Activated CD4-positive, alpha-beta T cell treated with anti-CD3 and anti-CD28 coated beads, Interleukin-2, Interleukin-4, amounts not matched to agents 100 ng/mL and 50 ng/mL, durations not matched to agents 16 hours and 8 hours (primary cell): ENCODE measurements at regions not wholly inside any gene's neighbourhood (a gene's known extent, or its start where the extent isn't known, plus 50 kb on each side); places are given as distances from the start of the nearest gene placed in this dataset.

Source experiments
- DNase-seq: peaks from one replicate; pipeline ENCODE4 v3.0.0-alpha.2; 2020; ENCODE audit warnings: low spot score

DNA sequence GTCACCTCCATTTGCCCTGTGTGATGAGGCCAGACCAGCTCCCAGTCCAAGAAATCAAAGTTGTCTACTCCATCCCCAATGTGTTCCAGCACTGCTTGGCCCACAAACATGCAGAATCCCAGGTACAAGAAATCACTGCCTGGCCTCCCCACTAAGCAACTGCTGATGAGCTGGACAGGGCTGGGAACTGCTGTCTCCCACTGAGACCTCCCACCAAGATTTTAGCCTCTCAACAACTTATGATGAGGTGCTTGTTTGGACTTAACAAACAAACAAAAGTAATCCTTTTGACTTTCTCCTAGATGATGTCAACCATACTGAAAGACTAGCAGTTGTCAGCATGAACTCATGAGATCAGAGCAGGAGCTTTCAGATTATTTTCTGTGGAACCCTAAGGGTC is 260.1 kb upstream of the UBE2E2 start:
- DNase-seq: no peak

DNA sequence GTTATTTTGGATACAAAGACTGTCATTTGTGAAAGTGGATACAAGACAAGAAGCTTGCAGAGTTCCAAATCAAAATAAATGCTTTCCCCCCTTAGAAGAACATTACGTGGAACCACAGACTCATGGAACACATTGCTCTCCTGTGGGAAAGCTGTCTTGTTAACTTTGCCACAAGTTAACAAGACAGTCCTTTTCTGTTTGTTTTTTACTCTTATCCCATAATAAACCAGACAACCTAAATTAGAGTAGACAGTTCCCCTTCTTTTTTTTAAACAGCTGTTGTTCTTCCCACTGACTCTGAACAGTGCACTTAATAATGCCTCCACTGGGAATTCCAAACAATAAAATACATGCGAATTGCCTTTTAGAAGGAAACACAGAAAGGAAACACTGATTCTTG is 255.3 kb upstream of the UBE2E2 start:
- DNase-seq: no peak

DNA sequence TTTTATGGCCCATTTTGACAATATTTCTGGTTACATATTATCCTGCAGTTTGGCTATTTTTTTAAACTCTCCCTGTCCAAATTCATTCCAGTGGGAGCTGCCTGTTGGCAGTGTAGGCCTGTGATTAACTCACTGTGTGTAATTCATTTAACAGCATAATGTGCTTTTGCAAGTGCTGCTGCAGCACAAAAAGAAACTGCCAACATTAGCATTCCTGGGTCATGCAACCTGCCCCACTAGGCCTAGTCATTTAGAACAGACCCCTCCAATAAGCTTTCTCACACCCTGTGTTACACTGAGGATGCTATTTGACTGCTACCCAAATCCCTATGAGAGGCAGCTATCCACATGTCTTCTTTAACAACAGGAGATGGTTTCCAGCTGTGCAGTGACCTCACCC is 251.2 kb upstream of the UBE2E2 start:
- DNase-seq: no peak

DNA sequence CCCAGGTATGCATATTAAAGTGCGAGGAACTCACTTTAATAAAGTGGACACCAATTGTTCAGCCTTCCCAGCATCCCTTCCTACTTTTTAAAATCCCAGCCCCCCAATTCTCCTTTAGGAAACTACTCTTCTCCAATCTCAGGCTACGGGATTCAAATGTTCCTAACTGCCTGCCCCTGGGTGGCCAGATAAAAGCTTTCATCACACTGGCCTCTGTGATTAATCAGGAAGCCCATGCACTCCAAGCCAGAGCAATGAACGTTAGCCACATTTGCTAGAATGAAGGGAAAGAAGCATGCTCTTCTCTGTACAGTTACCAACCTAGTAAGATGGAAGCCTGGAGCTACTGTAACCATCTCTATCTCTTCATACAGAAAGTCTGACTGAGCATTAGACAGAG is 250.3 kb upstream of the UBE2E2 start:
- DNase-seq: no peak

DNA sequence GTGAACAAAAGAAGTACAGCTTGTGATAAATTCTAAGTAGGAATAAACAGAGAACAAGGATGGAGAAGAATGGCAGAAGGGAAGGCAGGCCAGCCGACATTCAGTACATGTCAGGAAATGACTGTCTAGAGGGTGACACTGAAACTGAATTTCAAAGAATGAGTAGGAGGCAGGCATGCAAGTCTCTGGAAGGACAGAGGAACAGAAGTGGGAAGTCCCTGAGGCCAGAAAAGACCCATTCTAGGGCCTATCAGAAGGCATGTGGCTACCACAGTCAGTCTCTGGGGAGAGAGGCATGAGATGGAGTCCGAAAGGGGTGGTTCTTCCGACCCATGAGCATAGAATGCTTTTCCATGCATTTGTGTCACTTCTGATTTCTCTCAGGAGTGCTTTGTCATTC is 243.5 kb upstream of the UBE2E2 start:
- DNase-seq: no peak

DNA sequence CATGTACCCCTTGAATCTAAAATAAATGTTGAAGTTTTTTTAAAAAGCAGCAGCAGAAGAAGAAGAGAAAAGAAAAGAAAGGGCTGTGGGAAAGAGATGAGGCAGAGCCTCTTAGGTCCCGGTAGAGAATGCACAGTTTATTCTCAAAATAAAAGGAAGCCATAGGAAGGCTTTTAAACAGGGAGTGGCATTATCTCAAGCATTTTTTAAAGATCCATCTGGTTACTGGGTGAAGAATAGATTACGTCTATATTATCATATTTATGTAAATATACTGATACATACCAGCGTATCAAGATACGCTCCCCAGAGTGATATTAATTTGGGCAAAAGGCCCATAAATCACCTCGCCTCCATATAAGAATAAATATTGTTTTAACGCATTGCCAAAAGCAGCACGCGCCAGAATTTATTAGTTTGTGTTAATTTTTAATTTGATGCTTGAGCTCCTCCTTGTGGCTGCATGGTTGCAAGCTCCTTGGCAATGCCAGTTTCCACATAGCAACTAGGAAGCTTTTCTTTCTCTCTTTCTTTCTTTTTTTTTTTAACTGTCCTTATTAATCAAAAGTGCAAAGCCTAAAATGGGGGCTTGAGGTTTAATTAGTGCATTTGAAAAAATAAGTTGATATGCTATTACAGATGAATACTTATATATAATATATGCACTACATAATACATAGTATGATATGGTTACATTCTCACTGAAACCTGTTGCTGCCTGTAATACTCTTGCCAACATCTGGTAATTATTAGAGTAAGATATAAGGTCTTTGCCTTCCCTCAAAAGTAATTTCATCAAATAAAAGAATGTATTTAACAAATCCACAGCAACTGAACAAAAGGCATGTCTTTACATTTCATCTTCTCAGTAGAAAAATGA is 242.8 kb upstream of the UBE2E2 start:
- peak; percentile 2 for DNase-seq

DNA sequence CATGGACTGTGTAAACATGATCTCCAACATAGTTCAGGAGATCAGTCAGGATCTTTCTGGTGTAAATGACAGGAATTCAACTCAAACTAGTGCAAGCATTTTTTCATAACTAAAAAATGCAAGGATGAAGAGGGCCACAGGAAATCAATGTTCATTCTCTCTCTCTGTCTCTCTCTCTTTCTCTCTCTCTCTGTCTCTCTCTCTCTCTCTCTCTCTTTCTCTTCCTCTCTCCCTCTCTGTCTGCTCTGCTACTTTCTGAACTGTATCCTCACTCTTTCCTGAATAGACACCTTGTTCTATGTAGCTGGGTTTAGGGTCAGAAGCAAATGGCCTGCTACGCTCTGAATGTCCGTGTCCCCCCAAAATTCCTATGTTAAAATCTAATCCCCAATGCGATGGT is 240.9 kb upstream of the UBE2E2 start:
- no peak for DNase-seq

DNA sequence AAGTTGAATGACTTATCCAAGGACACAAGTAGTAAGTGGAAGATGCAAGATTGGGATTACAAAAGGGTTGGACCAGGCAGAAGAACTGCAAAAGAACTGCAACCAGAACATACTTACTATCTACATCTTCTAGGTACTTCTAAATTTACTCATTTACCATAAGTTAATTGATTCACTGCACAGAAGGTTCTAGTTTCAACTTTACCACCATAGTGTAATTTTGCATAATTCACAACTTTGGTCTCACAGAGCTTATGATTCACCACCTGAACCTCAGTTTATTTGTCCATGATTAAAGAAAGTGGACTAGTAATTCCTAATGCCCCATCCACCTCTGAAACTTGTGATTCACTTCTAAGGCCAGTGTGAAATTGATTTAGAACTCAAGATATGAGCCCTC is 236.8 kb upstream of the UBE2E2 start:
- no peak for DNase-seq

DNA sequence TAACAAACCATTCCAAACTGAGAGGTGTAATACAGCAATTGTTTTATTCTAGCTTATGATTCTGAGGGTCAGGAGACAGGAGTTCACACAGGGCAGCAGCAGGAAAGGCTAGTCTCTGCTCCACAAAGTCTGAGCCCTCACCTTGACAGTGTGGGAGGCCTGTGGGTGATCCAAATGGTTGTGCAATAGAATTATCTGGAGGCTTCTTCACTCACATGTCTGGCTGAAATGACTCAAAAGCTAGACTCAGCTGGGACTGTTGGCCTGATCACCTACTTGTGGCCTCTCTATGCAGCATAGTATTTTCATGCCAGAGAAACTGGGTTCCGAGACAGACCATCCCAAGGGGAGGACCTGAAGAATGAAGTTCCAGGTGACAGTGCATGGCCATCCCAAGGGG is 233.9 kb upstream of the UBE2E2 start:
- DNase-seq: no peak

DNA sequence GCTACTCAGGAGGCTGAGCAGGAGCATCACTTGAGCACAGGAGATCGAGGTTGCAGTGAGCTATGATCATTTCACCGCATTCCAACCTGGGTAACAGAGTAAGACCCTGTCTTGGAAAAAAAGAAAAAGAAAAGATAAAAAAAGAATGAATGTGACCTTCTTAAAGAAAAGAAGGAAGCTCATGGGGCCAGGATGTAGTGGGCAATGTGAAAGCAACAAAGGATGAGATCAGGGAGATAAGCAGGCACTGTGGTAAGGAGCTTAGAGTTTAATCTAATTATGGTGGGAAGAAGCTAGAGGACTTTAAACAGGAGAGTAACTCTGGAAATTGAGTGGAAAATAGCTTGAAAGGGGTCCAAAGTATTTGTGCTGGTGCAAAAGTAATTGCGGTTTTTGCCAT is 231.6 kb upstream of the UBE2E2 start:
- no peak for DNase-seq

DNA sequence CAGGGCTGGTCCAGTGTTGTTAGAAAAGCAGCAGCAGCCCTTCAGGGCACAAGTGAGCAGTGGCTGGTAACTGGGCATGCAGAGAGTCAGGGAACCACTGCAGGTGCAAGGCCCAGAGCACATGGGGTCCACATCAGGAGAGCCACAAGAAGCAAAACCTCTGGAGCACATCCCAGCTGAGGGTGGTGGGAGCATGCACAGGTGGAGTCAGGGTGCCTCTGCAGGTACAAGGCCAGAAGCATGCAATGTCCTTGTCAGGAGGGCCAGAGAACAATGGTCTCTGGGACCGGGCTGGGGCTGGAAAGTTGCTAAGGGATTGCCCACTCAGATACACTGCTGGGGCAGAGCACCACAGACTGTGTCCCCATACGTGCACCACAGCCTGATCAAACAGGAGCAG is 226.1 kb upstream of the UBE2E2 start:
- no peak for DNase-seq

DNA sequence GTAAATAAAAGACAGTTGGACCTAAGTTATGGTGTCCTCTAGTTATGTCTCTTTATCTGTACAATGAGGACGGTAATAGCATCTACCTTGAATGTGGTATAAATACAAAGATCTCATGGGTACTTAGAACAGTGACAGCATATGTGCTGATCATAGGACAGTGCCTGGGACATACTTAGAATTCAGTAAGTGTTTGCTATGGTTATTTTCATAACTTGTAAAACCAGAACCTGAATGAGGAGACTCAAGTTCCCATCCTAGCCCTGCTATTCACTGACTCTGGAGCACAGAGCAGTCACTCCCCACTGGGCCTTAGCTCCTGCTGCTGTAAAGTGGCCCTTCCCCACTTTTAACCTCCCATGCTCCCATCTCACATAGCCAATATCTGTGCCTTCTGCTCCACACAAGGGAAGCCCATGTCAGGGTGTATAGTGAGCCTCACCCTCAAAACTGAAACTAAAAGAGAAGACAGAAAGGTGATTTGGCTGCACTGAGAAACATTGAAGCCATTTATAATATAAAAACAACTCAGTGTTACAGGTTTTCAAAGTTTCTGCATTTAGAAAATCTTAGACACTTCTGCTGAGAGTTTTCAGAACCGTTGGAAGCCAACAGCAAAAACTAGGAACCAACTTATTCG is 225.4 kb upstream of the UBE2E2 start:
- DNase-seq: no peak

DNA sequence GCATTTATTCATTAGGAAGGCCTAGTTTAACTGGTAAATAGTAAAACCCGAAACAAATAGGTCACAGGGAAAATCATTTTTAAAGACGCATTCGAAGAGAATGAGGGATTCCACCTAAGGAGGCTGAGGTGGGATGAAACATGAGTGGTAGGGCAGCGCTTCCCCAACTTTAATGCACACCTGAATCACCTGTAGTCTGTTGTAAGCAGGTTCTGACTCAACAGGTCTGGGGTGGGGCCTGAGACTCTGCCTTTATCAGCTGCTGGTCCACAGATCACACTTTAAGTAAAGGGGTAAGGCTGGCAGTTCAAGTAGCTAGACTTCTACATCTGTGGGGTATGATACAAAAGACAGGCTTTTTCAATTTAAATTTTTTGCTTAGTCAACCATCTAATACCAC is 223.5 kb upstream of the UBE2E2 start:
- no peak for DNase-seq

DNA sequence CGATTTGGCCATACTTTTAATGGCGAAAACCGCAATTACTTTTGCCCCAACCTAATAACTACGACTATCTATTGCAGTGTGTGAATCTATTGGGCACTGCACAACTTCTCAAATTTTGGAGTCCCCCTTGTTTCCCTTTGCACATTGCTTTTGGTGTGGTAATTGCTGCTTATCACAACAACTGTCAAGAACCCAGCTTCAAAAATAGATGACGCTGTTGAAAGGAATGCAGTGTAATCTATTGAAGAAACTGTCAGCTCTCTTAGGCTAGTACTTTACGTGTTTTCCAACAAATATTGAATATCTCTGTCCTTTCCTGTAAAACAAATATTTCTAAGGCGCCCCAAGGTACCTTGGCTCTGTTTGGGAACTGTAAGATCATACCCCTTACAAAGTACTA is 222.8 kb upstream of the UBE2E2 start:
- no peak for DNase-seq

DNA sequence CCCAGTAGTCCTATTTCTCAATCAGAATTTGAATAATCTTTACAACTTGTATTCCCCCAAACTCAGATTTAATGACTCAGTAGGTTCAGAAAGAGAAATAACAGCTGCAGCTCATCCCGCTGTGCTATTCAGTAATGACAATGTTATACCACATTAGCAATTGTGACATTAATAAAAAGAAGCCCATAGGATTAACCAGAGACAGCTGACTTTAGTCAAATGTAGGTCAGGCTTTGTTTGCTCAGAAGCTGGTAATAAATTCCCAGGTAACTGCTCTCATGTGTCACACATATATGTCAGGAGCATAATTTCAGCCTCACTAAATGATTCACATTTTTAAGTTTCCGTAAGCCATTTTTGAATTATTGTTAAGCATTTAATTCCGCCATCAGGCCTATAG is 222.0 kb upstream of the UBE2E2 start:
- DNase-seq: no peak

DNA sequence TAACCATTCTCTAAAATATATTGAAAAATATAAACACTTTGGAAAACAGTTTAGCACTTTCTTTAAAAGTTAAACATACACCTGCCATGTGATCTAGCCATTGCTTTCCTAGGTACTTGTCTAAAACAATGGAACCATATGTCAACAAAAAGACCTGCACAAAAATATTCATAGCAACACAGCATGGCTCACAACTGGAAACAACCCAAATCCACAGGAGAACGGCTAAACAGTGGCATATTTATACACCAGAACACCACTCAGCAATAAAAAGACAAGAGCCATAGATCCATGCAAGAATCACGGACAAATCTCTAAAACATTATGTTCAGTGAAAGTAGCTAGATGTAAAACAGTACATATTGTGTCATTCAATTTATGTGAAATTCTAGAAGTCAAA is 221.3 kb upstream of the UBE2E2 start:
- DNase-seq: no peak

DNA sequence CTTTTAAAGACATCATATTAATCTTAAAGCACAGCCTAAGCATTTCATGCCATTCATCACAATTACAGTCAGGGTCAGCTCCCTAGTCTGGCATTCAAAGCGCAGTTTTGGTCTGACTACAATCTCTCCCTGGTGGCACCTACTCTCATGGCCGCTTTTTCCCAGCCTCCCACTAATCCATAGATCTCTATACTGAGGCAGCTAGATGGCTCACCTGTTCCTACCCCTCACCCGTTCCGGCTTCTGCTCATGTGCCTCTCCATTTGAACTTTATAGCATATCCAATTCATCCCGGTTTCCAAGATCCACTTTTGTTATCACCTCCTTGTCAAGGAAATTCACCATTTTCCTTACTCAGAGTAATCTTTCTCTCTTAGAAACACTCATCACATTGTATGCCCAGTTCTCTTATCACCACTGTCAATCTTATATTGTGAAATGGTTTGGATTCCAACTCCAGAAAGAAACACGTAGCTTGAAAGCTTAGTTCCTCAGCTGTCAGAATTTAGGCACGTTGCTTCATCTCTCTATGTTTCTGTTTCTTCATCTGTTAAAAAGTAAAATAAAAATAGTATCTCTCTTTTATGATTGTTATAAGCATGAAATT is 220.0 kb upstream of the UBE2E2 start:
- no peak for DNase-seq

DNA sequence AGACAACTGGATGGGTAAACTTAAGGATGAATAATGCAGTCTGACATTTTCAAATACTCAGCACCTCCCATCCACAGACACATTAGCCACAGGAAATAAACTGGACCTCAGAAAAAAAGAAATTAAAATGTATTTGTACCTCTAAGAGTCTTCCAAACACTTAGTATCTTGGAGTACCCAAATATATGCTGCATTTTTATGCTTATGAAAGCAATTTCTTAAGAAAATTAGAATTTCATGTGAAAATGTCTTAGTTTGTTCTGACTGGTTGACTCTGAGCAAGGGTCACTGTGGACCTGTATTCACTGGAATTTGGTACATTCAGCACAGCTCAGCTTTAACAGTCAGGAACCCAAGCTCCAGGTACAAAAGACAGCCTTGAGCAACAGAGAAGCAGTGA is 216.2 kb upstream of the UBE2E2 start:
- DNase-seq: no peak

DNA sequence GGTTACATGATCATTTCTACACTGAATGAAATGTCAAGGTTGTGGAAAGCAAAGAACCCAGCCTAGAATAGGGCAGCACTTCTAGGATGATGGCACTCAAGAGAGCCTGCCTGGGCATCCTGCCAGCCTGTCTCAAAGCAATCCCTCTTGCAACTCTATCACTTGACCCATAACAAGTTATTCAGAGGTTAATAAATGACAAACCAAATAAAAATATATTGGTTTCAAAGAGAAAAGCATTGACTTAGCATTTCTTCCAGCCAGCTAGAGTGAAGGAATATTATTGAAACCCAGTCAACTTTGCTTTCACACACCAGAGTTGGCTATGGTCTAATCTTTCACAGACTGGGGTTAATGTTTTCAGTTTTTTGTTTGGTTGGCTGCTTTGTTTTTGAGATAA is 214.6 kb upstream of the UBE2E2 start:
- DNase-seq: no peak

DNA sequence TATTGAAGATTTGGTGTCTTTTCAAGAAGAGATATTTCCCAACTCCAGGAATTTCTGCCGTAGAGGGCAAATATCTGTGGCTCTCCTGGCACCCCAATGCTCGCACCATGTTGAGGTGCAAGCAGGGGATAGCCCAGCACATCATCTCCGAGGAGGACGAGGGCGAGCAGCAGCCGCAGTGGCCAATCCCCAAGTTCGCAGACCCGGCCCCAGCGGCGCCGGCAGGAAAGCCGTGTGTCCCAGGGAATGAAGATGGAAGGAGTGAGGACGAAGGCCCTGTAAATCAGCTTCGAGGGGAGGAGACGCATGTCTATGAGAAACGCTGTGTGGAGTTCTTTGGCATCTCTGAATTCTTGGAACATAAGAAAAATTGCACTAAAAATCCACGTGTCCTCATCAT is 213.4 kb upstream of the UBE2E2 start:
- DNase-seq: no peak

DNA sequence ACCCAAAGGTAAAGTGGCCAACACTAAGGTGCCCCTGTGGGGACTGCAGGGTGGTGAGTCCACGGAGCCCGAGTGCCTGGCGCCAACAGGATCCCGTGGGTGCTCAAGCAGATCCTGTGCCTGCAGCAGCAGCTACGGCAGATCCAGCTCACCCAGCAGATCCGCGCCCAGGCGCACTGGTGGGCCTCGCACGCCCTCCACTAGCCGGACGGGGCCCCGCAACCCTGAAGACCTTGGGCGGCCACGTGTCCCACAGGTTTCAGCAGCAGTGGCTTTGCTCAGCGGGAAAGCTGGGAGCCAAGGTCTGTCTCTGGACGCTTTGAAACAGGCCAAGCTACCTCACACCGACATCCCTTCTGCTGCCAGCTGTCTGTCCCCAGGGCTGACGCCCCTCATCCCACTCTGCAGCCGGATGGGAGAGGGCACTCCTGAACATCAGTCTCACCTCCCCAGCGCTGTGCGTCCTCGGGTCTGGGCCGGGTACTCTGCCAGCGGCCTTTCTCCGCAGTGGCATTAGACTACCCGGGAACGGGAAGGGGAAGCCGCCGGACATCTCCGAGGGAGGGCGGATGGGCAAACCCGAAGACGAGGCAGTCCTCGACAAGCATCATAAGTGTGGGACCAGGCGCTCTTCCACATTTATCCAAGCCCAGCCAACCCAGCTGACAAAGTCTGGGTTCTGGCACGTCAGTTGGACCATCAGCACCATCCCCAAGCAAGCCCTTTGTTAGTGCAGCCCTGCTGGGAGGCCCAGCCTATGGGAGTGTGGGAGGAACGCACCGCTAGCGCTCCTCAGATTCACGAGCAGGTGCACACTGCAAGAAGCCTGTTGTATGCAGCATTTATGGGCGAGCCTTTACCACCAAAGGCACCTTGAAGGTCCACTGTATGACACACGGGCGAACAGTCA is 212.6 kb upstream of the UBE2E2 start:
- no peak for DNase-seq

DNA sequence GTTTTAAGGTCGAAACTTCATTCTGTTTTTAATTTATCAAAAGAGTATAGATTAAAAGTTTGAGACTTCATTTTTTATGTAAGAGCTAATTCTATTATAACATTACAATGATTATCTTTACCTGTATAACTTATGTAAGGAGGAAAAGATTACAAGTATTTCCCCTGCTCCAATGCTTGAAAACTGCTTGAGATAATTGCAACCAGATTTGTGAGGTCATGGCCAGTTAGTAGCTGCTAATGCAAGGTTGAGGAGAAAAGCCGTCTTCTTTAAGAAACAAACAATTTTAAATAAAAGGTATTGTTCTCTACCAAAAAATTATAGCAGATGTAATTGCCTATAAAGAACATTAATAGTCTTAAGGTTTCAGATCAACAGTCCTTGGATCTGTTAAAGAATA is 208.3 kb upstream of the UBE2E2 start:
- DNase-seq: no peak
